ENCODE measurements at regions not wholly inside any gene's neighbourhood (a gene's known extent, or its start where the extent isn't known, plus 50 kb on each side); places are given as distances from the start of the nearest gene placed in this dataset.

DNA sequence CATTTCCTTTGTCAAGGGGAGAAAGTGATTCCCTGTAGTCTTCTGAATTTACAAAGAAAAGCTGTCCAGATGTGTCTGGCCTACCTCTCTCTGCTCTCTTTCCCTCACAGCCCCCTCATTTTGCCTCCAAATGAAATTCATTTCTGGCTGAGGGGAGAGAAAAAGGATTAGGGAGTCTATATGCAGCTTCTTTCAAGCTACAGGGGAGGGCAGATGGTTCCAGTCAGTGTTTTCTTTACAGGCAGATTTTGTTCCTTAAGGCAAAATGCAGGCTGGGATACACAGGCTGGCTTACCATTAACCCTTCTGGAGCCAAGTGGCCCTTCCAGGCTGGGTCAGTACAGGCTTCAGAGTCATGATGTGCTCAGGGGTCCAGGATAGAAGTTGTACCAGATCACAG, 198.1 kb upstream of the USP24 start:
- TF ChIP-seq POLR2A (IDR thresholded peaks at IDR 0.05; ENCODE audit: low read length) = no peak
- no peak for TF ChIP-seq GATA1 (IDR thresholded peaks at IDR 0.05; ENCODE audit: low read depth, low read length)

Data from erythroblast (primary cell).